Rectal smooth muscle tissue (tissue), 1 donor: ENCODE measurements at regions not wholly inside any gene's neighbourhood (a gene's known extent, or its start where the extent isn't known, plus 50 kb on each side); places are given as distances from the start of the nearest gene placed in this dataset.

ENCODE experiments used
- H3K27ac ChIP-seq: one replicate; pipeline ENCODE4 v1.7.0; 2013; ENCODE audit warnings: low read depth, low read length, inconsistent platforms
- H3K27me3 ChIP-seq: one replicate; pipeline ENCODE4 v1.7.0; 2013; ENCODE audit warnings: low read length; ENCODE audit not compliant: control insufficient read depth, insufficient read depth
- H3K36me3 ChIP-seq: one replicate; pipeline ENCODE4 v1.7.0; 2013; ENCODE audit warnings: low read length; ENCODE audit not compliant: control insufficient read depth, insufficient read depth
- H3K4me1 ChIP-seq: one replicate; pipeline ENCODE4 v1.7.0; 2013; ENCODE audit warnings: low read length; ENCODE audit not compliant: control insufficient read depth, insufficient read depth
- H3K4me3 ChIP-seq: one replicate; pipeline ENCODE4 v1.7.0; 2013; ENCODE audit warnings: low read length
- H3K9ac ChIP-seq: one replicate; pipeline ENCODE4 v1.7.0; 2013; ENCODE audit warnings: low read length

DNA sequence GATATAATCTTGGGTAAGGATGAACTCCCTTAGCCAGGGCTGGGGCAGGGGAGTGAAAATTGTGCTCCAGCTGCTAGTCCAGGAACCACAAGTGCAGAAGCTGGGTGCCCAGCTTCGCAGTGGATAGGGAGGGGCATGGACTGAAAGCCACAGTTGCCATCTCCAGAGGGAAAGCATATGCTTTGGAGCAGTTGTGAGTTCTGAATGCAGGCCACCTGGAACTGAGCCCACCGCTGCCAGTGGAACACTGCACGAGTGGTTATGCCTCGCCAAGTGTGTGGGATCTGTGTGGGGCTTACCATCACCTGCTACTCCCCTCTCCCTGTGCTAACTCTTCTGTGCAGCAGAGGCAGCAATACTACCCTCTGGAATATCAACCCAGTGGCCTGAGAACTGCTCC is 158.4 kb upstream of the DPT start:
- no peak overlapping the region for H3K27ac ChIP-seq
- H3K4me3 ChIP-seq: no peak overlapping the region
- H3K27me3 ChIP-seq: no peaks in the 10 kb centered on the region
- no peaks in the 10 kb centered on the region for H3K36me3 ChIP-seq
- H3K9ac ChIP-seq: no peak overlapping the region
- H3K4me1 ChIP-seq: no peaks in the 10 kb centered on the region

DNA sequence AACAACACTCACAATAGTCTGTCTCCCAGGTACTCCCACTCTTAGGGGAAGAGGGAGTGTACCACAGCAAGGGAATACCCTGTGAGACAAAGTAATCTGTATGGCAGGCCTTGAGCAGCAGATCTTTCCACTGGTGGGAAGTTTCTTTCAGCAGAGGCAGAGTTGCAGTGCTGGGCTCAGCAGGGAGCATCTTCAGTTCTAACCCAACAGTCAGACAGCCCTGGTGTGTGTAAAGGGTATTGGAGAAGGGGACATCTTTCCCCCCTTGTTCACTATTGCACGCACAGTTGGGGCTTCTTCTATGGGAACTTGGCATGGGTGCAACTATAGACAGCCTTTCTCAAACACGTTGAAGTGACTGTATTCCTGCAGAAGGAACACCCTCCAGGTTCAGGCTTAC is 159.4 kb upstream of the DPT start:
- Histone ChIP-seq H3K27me3 (no peaks in the 10 kb centered on the region), H3K4me3 (no peak overlapping the region), H3K36me3 (no peaks in the 10 kb centered on the region), H3K27ac (no peak overlapping the region), H3K4me1 (no peaks in the 10 kb centered on the region), H3K9ac (no peak overlapping the region)

DNA sequence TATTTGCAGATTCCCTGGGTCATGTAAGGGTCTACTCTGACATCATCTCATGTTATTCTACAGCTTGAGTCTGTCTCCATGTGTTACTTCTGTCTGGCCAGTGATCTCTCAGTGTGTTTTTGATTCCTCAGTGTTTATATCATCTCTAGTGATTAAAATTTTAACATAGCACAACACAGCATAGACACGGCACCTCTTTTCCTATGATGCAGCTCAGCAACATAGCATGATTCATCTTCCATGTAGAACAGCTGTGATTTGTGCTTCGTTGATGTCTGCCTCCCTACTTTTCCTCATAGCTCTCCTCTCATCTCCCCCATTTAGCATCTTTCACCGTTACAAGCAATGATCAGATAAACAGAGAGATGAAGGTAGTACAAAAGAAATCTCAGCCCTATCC is 163.9 kb upstream of the DPT start:
- Histone ChIP-seq H3K4me3 (no peak overlapping the region), H3K9ac (no peak overlapping the region), H3K27ac (peak overlapping the region; percentile 41), H3K27me3 (no peaks in the 10 kb centered on the region), H3K36me3 (no peaks in the 10 kb centered on the region), H3K4me1 (peaks cover 2% of the 10 kb centered on the region)

DNA sequence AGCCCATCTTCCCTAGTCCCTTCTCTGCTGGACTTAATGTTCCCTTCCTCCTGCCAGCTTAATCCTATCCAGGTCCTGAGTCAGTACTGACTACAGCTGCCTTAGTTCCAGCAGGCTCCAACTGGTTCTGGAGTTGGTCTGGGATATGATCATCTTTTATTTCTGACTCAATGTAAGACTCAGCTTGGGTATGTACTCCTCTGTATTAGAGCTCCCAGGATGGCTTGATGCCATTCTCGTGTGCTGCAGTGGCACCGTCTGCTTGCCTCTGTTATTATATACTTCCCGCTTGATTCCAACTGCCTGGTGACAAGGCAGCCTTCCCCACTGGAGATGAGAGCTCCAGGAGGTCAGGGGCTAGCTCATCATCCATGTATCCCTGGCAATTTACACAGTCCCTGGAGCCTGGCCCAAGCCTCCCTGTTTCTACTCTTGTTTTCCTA is 164.4 kb upstream of the DPT start:
- H3K4me3 ChIP-seq: no peak overlapping the region
- H3K27ac ChIP-seq: peak overlapping the region; percentile 64
- no peaks in the 10 kb centered on the region for H3K27me3 ChIP-seq
- H3K4me1 ChIP-seq: peaks cover 2% of the 10 kb centered on the region
- no peaks in the 10 kb centered on the region for H3K36me3 ChIP-seq
- no peak overlapping the region for H3K9ac ChIP-seq

DNA sequence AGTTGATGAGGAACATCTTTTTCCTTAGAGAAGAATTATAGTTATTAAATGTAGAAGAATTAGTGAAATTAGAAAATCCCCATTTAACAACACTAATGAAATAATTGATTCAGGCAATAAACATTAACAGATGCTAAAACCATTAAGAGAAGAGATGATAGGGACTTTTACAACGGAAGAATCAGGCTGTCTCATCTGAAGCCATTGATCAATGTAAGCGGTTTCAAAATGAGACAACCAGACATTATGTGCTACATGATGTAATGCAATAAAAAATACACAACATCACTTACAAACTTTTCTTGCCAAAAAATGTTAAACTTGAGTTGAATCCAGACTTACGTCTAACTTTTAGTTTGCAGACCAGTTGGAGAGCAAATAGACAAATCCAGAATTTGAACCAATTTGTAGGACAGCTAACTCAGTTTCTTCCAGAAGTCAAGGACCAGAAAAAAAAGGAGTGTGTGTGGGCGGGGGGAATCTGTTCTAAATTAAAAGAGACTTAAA is 165.4 kb upstream of the DPT start:
- no peak overlapping the region for H3K27ac ChIP-seq
- H3K9ac ChIP-seq: no peak overlapping the region
- peaks cover 2% of the 10 kb centered on the region for H3K4me1 ChIP-seq
- no peaks in the 10 kb centered on the region for H3K36me3 ChIP-seq
- H3K4me3 ChIP-seq: no peak overlapping the region
- H3K27me3 ChIP-seq: no peaks in the 10 kb centered on the region

DNA sequence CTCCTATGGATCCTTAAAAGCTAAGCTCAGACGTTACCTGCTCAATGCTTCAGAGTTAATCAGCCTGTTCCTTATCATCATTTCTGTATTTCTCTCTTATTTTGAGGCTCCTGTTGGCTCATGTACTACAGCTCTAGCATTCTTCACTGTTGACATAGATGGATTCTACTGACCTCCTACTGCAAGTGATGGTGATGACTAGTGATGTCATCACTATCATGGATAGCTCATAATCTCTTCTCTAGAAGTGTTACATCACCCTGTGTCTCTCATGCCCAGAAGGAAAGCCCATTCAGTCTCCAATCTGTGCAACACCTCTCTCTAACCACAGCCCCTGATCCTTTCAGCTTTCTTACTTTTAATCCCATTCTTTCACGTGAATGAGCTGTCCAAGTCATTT is 168.2 kb upstream of the DPT start:
- Histone ChIP-seq H3K36me3 (no peaks in the 10 kb centered on the region), H3K9ac (no peak overlapping the region), H3K27ac (no peak overlapping the region), H3K4me3 (no peak overlapping the region), H3K27me3 (no peaks in the 10 kb centered on the region), H3K4me1 (peaks cover 2% of the 10 kb centered on the region)

DNA sequence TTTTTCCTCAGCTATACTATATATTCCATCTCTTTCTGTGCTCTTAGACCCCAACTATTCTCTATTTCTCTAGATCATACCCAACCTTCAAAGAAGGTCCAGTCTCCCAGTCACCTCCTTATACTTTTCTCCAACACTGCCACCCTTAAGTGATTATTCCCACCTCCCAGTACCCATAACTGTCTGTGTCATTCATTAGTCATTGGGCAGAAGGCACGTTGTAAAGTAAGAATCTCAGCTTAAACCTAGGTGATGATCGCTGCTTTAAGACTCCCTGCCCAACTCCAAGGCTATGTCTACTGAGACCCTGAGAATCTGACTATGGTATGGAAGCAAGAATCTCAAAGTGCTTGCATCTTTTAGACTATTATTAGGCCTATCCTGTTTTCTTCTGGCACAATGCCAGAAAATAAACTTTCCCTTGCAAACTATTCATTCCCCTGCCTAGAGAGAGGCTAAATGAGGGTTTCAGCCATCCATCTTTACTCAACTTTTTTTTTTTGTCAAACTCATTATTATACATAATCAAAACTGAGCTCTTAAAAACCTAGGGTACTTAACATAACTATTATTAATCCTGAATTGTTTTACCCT is 174.3 kb upstream of the DPT start:
- Histone ChIP-seq H3K27ac (no peak overlapping the region), H3K9ac (no peak overlapping the region), H3K27me3 (no peaks in the 10 kb centered on the region), H3K4me3 (no peak overlapping the region), H3K36me3 (no peaks in the 10 kb centered on the region), H3K4me1 (no peaks in the 10 kb centered on the region)

DNA sequence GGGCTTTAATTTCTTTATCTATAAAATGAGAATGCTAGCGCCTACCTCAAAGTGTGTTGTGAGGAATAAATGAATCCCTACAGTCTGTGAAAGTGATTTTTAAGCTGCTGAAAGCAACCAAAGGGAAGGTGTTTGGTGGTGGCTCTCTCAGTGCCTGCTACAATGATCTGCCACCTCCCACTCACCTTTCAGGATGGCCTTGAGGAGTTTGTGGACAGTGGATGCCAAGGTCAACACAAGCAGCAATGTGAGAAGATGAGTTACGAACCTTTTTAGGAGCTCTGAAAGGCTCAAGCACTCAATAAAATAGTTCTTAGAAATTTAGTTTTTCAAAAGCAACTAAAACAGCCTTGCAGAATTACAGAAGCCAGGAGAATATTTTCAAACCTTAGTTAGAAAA is 176.6 kb upstream of the DPT start:
- no peaks in the 10 kb centered on the region for H3K36me3 ChIP-seq
- no peak overlapping the region for H3K4me3 ChIP-seq
- no peak overlapping the region for H3K9ac ChIP-seq
- no peaks in the 10 kb centered on the region for H3K4me1 ChIP-seq
- no peak overlapping the region for H3K27ac ChIP-seq
- no peaks in the 10 kb centered on the region for H3K27me3 ChIP-seq

DNA sequence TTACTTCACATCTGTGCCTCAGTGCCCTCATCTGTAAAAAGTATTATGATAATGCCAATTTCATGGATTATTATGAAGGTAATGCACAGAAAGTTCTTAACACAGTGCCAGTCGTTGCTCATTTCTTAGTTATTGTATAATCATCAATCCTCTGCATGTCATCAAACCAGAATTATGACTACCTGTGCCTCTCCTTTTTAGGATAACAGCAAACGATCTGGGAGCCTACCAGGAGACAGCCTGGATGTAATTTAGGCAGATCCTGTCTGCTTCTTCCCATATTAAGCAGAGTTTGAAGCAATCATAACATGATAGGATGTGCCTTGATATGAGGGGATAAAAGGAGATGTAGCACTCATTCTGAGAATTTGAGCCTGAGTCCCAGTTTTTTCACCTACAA is 177.4 kb upstream of the DPT start:
- no peak overlapping the region for H3K9ac ChIP-seq
- H3K36me3 ChIP-seq: no peaks in the 10 kb centered on the region
- no peaks in the 10 kb centered on the region for H3K4me1 ChIP-seq
- H3K27ac ChIP-seq: no peak overlapping the region
- H3K27me3 ChIP-seq: no peaks in the 10 kb centered on the region
- no peak overlapping the region for H3K4me3 ChIP-seq

DNA sequence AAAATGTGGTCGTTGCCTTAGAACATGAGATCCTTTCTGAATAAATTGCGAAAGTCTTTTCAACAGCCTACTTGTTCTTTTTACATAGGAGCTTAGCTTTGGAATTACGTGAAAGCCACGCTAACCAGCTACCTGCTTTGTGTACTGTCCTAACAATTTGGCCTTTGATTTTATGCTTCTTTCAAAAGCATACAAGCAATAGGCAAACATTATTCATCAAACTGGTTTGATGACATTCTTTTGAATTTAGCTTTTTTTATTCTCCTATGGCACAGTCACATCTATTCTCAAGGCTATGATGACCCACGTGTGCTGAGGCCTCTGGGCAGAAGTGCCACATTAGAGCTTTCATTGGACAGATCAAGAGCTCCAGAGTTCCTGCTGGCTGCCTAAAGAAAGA is 178.0 kb upstream of the DPT start:
- H3K9ac ChIP-seq: no peak overlapping the region
- H3K36me3 ChIP-seq: no peaks in the 10 kb centered on the region

DNA sequence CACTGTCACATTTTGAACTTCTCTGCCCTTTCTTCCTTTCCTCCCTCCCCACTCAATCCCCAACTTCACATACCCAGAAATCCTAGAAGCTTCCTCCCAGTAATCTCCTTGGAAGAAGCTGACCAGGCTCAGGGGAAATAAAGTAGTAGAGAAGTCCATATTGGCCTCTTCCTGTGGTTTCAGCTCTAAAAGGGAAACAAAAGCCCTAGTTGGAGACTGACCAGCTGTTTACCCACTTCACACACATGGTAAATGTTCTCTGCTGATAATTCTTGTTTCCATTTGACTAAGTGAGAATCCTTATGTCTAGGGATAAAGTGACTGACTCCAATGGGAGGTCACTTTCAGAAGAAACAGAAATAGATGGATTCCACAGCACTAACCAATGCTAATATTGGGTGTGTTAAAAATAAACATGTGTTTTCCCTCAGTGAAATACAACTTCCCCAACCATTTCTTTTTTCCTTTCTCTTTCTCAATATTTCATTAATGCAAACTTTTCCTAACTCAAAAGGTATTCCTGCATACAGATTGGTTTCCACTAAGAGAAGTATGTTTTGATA is 178.9 kb upstream of the DPT start:
- no peak overlapping the region for H3K4me3 ChIP-seq
- H3K9ac ChIP-seq: no peak overlapping the region
- no peaks in the 10 kb centered on the region for H3K27me3 ChIP-seq
- no peaks in the 10 kb centered on the region for H3K36me3 ChIP-seq
- H3K4me1 ChIP-seq: no peaks in the 10 kb centered on the region
- H3K27ac ChIP-seq: no peak overlapping the region

More for the DNA sequence above, 178.0 kb upstream of the DPT start:
- Histone ChIP-seq H3K4me3 (no peak overlapping the region), H3K4me1 (no peaks in the 10 kb centered on the region), H3K27me3 (no peaks in the 10 kb centered on the region), H3K27ac (no peak overlapping the region)

DNA sequence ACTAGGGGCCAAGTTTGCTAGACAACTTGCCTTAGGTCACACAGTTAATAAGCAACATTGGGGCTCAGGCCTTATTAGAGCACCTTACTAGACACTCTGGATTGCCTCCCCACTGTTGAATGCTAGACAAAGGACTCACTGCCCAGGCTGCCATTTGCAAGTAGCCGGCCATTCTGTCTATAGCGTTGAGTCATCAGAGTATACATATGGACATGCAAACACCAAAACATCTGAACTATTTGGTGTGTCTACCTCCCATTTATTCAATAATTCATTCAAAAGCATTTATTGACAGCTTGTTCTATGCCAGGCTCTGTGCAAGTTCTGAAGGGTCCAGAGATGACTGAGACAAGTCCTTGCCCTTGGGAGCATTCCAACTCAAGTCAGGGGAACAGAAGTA is 181.4 kb upstream of the DPT start:
- H3K4me1 ChIP-seq: no peaks in the 10 kb centered on the region
- H3K9ac ChIP-seq: no peak overlapping the region
- H3K4me3 ChIP-seq: no peak overlapping the region
- no peaks in the 10 kb centered on the region for H3K27me3 ChIP-seq
- H3K36me3 ChIP-seq: no peaks in the 10 kb centered on the region
- H3K27ac ChIP-seq: no peak overlapping the region

DNA sequence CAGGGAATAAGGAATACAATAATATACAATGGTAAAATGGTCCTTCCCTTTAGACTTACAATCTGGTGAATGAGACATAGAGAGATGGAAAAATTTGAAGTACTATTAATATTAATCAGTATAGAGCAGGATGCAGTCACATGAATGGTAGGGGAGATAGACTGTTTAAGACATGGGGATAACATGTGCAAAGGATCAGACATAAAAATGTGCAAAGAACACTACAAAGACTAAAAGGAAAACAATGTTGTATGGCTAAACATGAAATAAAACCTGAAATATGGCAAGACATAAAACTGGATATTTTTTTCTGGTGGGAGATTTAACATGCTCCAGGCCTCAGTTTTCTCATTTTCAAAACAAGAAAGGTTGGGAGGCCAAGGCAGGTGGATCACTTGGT is 182.4 kb upstream of the DPT start:
- Histone ChIP-seq H3K36me3 (no peaks in the 10 kb centered on the region), H3K9ac (no peak overlapping the region), H3K4me1 (no peaks in the 10 kb centered on the region), H3K27ac (no peak overlapping the region), H3K4me3 (no peak overlapping the region), H3K27me3 (no peaks in the 10 kb centered on the region)
